GM12892 (cell line): ENCODE measurements at regions not wholly inside any gene's neighbourhood (a gene's known extent, or its start where the extent isn't known, plus 50 kb on each side); places are given as distances from the start of the nearest gene placed in this dataset.

Experiments used
- DNase-seq: peaks from one replicate; pipeline ENCODE4 v3.0.0; 2011; ENCODE audit not compliant: insufficient read length
- FAIRE-seq: peaks from 2 replicates; lab custom pipeline; 2011; peaks lifted over from hg19 to GRCh38; lab: Jason Lieb, UNC
- POLR2A ChIP-seq: IDR thresholded peaks from 2 replicates; pipeline ENCODE4 v1.6.1; 2011; ENCODE audit warnings: low read depth, low read length, control low read depth
- POLR2AphosphoS5 ChIP-seq: IDR thresholded peaks from 2 replicates; pipeline ENCODE4 v1.6.1; 2011; ENCODE audit warnings: low read depth, low read length, control low read depth
- TAF1 ChIP-seq: IDR thresholded peaks from 2 replicates; pipeline ENCODE4 v1.6.1; 2011; ENCODE audit warnings: low read depth, mild to moderate bottlenecking, control low read depth, low read length, borderline replicate concordance

DNA sequence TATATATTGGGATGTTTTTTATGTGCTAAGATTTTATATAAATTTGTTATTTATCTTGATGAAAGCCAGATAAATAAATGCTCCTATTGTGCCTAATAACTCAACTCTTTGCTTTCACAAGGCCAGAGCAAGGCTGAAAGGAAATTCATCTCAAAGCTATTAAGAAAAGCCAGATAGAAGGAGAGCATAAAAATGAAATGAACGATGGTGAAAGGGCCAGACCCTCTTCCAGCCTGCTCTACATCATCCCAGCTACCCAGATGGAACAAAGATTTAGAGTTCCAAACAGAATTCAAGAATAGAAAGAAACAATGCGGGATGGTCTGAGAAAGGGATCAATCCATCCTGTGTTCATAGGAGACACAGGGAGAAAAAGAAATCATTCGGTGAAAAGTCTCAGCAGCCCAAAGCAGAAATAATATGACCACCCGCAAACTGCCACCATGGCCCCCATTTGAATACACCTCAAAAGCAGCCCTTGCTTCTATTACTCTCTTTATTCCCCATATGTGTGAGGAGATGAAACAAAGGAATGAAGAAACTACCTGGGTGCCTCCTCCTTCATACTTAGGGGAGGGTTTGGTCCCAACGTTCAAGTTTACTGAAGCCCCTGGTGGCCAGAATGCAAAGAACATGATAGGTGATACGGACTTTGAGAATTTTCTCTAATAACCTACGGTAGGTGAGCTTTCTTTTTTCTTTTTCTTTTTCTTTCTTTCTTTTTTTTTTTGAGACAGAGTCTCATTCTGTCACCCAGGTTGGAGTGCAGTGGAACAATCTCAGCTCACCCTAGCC is 110.1 kb upstream of the FBXO11 start:
- FAIRE-seq (no peak), DNase-seq (no peak)
- TF ChIP-seq POLR2A (no peak), POLR2AphosphoS5 (no peak), TAF1 (no peak)

DNA sequence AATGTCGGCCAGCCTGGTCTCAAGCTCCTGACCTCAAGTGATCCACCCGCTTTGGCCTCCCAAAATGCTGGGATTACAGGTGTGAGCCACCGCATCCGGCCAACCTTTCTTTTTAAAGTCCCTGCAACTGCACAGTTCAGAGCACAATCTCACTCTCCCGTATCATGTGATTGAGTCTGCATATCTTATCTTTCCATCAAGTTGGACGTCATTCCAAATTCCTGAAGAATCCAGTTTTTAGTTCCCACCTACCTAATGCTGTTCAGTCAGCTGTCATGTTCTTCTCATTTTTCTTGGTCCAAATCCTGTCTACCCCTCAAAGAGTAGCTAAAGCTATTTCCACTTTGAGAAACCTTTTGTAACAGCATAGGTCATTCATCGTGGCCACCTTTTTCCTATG is 110.8 kb upstream of the FBXO11 start:
- no peak for DNase-seq
- TF ChIP-seq POLR2AphosphoS5 (no peak), TAF1 (no peak), POLR2A (no peak)
- no peak for FAIRE-seq

DNA sequence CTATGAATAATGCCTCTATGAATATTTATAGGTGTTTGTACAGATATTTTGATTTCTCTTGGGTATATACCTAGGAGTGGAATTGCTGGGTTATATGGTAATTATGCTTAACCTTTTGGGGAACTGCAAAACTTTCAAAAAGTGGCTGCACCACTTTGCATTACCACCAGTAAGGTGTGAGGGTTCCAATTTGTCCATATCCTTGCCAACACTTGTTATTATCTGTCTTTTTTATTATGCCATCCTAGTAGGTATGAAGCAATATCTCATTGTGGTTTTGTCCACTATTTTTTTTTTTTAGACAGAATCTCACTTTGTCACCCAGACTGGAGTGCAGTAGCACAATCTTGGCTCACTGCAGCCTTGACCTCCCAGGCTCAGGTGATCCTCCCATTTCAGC is 112.2 kb upstream of the FBXO11 start:
- DNase-seq (no peak), FAIRE-seq (no peak)
- TF ChIP-seq TAF1 (no peak), POLR2AphosphoS5 (no peak)

DNA sequence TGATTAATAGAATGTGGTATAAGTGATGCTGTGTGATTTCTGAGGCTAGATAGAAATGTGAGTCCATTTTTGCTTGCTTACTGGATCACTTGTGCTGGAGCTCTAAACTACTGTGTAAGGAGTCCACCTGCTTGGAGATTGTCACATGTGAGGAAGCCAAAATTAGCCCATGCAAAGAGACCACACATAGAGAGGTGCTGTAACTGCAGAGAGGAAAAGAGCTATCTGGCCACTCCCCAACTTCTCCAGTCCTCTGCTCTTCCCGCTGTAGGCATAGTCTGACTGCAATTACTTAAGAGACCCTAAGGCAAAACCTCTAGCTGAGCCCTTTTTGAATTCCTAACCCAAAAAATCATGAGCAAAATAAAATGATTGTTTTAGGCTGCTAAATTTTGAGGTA is 120.6 kb upstream of the FBXO11 start:
- no peak for FAIRE-seq
- TF ChIP-seq POLR2A, result no peak
- DNase-seq, result no peak

DNA sequence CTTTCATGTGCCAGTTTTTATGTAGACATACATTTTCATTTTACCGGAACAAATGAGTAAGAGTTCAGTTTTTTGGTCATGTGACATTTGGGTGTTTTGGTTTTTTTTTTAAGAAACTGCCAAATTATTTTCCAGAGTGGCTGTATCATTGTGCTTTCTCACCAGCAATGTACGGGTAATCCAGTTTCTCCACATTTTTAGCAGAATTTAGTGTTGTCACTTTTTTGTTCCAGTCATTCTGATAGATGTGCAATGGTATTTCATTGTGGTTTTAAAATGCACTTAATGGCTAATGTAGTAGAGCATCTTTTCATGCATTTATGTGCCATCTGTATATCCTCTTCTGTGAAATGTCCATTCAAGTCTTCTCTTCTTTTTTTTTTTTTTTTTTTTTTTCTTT is 126.5 kb upstream of the FBXO11 start:
- no peak for FAIRE-seq
- TF ChIP-seq POLR2AphosphoS5 (no peak), POLR2A (no peak), TAF1 (no peak)
- DNase-seq, result no peak

DNA sequence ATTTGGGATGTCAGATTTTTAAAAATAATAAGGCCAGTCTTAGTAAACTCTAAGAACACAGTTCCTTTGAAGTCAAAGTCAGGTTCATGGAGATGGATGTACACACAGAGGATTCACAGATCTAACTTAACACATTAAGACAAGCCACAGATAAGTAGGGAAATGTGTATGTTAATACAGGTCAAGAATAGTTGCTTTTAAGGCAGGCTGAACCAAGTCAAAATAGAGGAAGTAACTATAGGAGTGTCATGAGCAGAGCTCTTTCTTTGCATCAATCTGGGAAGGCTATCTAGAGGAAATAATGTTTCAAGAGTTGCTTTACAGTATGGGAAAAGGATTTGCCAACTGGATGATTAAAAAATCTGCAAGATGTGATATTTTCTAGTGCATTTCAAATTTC is 128.0 kb upstream of the FBXO11 start:
- DNase-seq (no peak), FAIRE-seq (no peak)
- no peak for TF ChIP-seq TAF1
- TF ChIP-seq POLR2AphosphoS5, result no peak
- no peak for TF ChIP-seq POLR2A

DNA sequence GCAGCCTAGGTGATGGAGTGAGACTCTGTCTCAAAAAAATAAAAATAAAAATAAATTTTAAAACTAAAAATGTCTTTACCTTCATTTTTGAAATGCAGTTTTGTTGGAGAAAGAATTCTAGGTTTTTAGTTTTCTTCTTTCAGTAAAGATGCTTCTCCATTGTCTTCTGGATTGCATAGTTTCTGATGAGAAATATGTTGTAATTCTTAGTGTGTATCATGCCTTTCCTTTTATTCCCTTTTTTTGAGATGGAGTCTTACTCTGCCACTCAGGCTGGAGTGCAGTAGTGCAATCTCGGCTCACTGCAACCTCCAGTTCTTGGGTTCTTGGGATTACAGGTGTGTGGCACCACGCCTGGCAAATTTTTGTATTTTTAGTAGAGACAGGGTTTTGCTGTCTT is 130.0 kb upstream of the FBXO11 start:
- DNase-seq, result no peak
- TF ChIP-seq POLR2A (no peak), TAF1 (no peak), POLR2AphosphoS5 (no peak)
- FAIRE-seq, result no peak

DNA sequence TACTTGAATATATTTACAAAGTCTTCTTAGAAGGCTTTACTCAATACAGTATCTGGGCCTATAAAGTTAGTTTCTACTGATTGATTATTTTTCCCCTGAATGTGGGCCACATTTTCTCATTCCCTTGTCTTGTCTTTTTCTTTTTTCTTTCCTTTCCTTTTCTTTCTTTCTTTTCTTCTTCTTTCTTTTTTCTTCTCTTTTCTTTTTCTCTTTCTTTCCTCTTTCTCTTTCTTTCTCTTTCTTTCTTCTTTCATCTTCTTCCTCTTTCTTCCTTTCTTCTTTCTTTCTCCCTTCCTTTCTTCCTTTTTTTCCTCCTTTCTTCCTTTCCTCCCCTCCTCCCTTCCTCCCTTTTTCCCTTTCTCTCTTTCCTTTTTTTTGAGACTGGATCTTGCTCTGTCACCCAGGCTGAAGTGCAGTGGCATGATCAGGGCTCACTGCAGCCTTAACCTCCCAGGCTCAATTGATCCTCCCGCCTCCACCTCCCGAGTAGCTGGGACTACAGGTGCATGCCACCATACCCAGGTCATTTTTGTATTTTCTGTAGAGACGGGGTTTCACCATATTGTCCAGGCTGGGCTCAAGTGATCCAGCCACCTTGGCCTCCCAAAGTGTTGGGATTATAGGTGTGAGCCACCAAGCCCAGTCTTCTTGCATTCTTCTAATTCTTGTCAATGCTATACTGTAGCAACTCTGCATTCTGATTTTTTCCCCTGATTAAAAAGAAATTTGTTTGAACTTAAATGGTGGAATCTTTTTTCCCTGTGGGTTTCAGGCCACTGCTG is 133.1 kb upstream of the FBXO11 start:
- DNase-seq (no peak), FAIRE-seq (no peak)
- TF ChIP-seq POLR2A (no peak), POLR2AphosphoS5 (no peak), TAF1 (no peak)

DNA sequence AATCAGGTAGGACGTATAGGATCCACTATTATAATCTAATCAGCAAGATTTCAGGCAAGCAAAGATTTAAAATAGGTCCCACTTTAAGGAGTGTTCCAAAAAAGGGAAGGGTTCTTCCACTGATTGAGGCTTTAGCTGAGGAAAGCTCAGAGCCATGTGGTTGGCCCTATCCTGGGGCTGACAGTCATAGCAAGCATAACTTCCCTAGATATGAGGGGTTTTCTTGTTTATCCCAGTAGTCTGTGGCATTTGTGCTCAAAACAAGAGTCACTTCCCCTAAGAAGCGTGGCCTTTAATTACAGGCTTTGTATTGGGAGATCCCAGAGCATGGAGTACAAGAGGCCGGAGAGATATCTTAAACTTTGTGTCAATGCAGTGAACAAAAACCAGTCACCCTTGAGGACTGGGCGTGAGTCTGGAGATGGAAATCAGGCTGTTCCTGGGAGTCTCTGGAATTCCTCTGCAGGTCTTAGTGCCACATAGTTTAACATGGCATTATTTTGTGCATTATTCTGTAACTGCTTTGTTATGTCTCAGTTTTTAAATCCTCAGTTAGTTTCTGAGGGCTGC is 136.9 kb upstream of the FBXO11 start:
- DNase-seq, result no peak
- TF ChIP-seq TAF1 (no peak), POLR2A (no peak), POLR2AphosphoS5 (no peak)
- FAIRE-seq, result no peak

DNA sequence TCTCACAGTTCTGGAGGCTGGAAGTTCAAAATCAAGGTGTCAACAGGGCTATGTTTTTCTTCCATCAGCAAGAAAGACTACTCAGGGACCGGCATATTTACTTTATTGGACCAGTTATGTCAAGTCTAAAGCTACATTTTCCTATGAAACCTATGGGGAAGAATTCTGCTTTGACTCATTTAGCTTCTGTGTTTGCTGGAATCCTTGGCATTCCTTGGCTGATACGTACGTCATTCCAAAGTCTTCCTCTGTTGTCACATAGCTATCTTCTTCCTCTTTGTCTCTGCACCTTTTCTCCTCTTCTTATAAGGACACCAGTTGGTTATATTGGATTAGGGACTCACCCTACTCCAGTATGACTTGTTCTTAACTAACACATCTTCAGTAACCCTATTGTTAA is 137.4 kb upstream of the FBXO11 start:
- TF ChIP-seq POLR2A (no peak), TAF1 (no peak), POLR2AphosphoS5 (no peak)
- FAIRE-seq (no peak), DNase-seq (no peak)

DNA sequence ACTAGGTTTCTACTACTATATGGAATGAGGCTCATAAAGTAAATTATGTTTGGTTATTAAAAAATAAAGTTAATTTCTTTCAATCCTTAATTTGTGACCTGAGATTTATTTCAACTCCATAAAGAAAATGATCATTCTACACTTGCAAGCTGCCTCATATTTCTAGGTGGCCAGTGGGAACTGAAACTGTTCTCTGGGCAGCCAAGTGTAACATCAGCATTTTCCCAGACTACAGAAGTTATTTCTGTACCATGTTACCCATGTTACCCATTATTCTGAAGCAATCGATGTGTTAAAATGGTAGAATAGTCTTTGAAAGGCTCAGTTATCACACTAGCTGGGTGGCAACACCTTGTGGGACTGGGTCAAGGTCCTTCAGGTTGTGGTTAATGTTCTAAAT is 139.3 kb upstream of the FBXO11 start:
- FAIRE-seq, result no peak
- DNase-seq, result no peak

DNA sequence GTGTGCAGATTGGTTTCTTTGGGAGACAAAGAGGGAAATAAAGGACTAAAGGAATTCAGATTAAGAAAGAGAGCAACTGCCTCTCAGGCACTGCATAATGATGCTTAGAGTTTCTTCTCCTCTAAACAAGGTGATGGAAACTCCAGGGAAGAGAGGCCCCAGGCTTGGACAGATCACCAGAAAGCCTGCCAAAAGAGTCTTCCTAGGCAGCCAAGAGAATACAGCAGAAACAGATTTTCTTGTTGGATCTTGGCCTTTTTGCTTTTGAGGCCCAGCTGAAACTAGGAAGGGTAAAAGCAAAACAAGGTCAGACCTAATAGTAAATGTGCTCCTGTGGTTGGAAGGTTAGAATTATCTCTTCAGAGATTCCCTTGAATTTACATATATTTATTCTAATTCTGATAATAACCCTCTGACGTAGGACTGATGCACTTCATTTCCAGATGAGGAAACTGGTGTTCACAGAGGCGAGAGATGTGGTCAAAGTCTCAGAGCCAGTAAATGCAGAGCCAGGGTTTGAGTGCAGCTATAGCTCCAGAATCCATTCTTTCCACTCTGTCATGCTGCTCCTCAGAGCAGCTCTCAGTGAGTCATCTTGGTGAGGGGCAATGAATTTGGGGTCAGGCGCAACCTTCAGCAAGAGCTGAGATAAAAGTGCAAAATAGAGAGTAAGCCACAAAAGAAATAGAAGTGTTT is 142.3 kb upstream of the FBXO11 start:
- FAIRE-seq (no peak), DNase-seq (no peak)
- TF ChIP-seq POLR2AphosphoS5 (no peak), TAF1 (no peak), POLR2A (no peak)

More for the DNA sequence above, 139.3 kb upstream of the FBXO11 start:
- TF ChIP-seq POLR2A, result no peak
- TF ChIP-seq POLR2AphosphoS5, result no peak
- TF ChIP-seq TAF1, result no peak
